ENCODE measurements at regions not wholly inside any gene's neighbourhood (a gene's known extent, or its start where the extent isn't known, plus 50 kb on each side); places are given as distances from the start of the nearest gene placed in this dataset.

DNA sequence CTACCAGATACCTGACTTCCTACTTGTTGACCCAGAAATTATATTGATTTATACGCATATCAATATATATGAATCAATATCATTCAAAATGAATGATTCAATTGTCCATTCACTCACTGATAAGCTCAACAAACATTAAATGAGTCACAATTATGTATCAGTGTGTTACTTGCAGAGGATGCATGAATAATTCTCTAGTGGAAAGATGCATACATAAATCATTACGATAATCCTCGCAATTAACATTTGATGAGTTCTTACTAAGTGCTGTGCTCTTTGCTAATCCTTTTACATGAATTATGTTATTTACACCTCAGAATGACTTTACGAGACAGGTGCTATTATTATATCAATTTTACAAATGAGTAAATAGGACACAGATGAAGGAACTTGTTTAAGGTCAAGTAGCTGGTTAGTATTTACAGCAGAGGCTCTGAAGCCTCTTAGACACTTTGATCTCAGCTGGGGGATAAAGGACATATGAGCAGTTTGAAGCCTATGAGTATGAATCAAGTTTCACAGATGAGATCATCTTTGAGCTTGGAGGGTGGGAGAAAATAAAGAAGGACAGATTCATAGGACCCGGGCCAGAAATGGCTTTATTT is 112.8 kb upstream of the ADAMTS5 start:
- no peak overlapping the region for H3K27ac ChIP-seq
- TF ChIP-seq, protein P1, sequence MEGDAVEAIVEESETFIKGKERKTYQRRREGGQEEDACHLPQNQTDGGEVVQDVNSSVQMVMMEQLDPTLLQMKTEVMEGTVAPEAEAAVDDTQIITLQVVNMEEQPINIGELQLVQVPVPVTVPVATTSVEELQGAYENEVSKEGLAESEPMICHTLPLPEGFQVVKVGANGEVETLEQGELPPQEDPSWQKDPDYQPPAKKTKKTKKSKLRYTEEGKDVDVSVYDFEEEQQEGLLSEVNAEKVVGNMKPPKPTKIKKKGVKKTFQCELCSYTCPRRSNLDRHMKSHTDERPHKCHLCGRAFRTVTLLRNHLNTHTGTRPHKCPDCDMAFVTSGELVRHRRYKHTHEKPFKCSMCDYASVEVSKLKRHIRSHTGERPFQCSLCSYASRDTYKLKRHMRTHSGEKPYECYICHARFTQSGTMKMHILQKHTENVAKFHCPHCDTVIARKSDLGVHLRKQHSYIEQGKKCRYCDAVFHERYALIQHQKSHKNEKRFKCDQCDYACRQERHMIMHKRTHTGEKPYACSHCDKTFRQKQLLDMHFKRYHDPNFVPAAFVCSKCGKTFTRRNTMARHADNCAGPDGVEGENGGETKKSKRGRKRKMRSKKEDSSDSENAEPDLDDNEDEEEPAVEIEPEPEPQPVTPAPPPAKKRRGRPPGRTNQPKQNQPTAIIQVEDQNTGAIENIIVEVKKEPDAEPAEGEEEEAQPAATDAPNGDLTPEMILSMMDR (conservative IDR thresholded peaks at IDR 0.05; ENCODE audit: low read depth): no peak
- ChIA-PET CTCF (no interaction called here), POLR2A (ENCODE audit: low non-redundant PET) (no interaction called here)
- no peak for DNase-seq (ENCODE audit: low spot score)

DNA sequence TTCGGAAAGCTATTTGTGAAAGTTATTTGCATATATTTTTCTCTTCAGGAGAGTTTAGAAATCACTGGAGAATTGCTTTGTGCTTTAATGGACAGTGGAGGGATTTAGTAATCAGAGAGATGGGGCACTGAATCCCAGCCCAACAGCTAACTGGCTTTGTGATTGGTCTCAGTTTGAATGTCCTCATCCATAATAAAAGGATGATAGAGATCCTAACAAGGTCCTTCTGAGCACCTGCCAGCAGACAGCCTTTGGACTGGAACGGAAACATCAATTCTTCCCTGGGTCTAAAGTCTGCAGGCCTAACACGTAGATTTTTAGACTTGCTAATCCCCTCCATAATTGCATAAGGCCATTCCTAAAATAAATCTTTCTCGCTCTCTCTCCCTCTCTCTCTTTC is 112.0 kb upstream of the ADAMTS5 start:
- ChIA-PET CTCF (no interaction called here), POLR2A (ENCODE audit: low non-redundant PET) (no interaction called here)
- H3K27ac ChIP-seq: no peak overlapping the region
- no peak for DNase-seq (ENCODE audit: low spot score)
- TF ChIP-seq, protein P1 (conservative IDR thresholded peaks at IDR 0.05; ENCODE audit: low read depth): no peak

DNA sequence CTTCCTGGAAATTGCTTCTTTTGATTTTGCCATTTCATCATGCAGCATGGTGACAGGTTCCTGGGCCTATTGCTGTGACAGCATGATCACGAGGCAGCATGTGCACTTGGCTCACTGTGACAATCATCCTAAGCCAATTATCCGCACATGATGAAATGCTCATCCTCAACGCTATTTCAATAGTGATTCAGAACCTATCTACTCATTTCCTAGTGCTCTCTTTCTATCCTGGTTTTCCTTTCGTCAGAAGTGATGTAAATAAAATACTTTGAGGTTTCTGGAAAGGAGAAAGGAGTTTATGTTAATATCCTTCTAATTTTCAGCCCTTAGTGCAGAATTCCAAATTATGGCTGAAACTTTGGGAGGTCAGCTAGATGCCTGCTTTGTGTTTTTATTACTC is 110.6 kb upstream of the ADAMTS5 start:
- TF ChIP-seq, protein P1 (conservative IDR thresholded peaks at IDR 0.05; ENCODE audit: low read depth): no peak
- H3K27ac ChIP-seq: no peak overlapping the region
- ChIA-PET POLR2A (ENCODE audit: low non-redundant PET) (no interaction called here), CTCF (no interaction called here)
- no peak for DNase-seq (ENCODE audit: low spot score)

DNA sequence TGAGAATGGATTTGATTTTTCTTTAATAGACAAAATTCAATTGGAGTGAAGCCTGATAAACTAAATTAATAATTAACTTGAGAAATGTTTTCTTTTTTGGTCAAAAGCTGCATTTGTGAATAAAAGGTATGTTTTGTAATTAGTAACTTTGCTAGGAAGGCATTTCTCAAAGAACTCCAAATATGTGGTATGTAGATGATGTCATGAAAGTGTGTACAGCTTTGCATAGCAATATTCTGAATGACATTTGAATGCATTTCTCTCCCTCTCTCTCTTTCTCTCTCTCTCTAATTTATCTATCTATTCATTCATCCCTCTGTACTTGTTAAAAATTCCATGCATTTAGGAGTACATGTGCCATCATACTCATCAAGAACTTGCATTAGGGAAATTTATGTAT is 109.1 kb upstream of the ADAMTS5 start:
- CTCF ChIA-PET: no interaction called here
- DNase-seq (ENCODE audit: low spot score): no peak
- TF ChIP-seq, protein P1 (conservative IDR thresholded peaks at IDR 0.05; ENCODE audit: low read depth): no peak
- no peak overlapping the region for H3K27ac ChIP-seq
- POLR2A ChIA-PET (ENCODE audit: low non-redundant PET): no interaction called here

DNA sequence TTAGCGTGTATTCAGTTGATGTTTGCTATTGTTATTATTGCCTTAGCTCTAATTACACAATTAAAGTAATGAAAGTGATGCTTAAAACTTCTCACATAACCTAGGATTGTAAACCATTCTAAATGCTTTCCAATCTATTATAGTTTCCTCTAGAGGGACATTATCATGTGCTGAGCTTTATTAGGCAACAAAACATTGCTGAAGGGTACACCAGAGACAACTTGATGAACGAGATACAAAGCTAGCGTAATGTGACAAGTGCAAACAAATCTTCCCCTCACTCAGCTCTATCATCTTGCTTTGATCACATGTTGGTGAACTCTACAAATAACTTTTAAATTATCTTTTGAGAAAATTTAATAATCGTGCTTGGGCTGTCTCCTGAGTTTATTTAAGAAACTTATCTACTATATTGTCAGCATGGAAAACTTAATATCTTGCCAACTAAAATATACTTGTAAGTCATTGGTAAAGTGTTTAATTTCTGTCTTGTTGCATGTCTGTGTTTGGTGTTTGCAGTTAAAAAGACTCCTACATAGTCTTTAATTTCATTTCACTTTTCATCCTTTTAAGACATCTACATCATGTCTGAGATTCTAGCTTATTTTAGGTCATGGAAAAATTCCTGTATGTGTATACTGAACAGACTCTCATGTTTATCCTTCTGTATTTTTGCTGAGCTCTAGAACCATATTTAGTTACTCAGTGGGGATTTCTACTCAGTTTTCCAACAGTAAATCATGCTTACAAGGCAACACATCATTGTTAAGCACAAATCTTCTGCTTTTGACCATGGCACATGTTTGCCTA is 104.2 kb upstream of the ADAMTS5 start:
- DNase-seq (ENCODE audit: low spot score): no peak
- ChIA-PET POLR2A (ENCODE audit: low non-redundant PET) (no interaction called here), CTCF (no interaction called here)
- TF ChIP-seq, protein P1 (conservative IDR thresholded peaks at IDR 0.05; ENCODE audit: low read depth): no peak
- no peak overlapping the region for H3K27ac ChIP-seq

DNA sequence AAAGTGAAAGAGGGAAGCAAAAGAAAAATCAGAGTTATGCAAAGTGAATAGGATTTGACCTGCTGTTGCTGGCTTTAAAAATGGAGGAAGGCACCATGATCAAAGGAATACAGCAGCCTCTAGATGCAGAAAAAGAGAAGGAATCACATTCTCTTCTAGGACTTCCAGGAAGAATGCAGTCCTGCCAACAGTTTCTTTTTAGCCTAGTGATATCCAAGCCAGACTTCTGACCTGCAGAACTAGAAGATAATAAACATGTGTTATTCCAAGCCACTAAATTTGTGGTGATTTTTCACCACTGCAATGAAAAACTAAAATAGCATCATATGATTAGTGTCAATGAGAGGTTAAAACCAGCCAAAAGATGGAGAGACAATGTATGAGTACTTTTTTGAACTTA is 101.9 kb upstream of the ADAMTS5 start:
- ChIA-PET CTCF (no interaction called here), POLR2A (ENCODE audit: low non-redundant PET) (no interaction called here)
- no peak overlapping the region for H3K27ac ChIP-seq
- no peak for DNase-seq (ENCODE audit: low spot score)
- TF ChIP-seq, protein P1 (conservative IDR thresholded peaks at IDR 0.05; ENCODE audit: low read depth): no peak

Data from RWPE1 (cell line).